ENCODE measurements at regions not wholly inside any gene's neighbourhood (a gene's known extent, or its start where the extent isn't known, plus 50 kb on each side); places are given as distances from the start of the nearest gene placed in this dataset.

GRCh38 chr15:36484038-36484778 is 95.2 kb upstream of the CDIN1 start:
- Histone ChIP-seq H3K9me3 (no peaks in the 10 kb centered on the region), H3K36me3 (no peaks in the 10 kb centered on the region), H3K4me3 (ENCODE audit: low read depth, low read length) (no peak overlapping the region), H3K27me3 (no peaks in the 10 kb centered on the region), H3K4me1 (no peaks in the 10 kb centered on the region)
- DNase-seq: no peak
- TF ChIP-seq CTCF (IDR thresholded peaks at IDR 0.05; ENCODE audit: low read depth, low read length): no peak

- DNase-seq: no peak
- no peaks in the 10 kb centered on the region for H3K27me3 ChIP-seq
- H3K4me1 ChIP-seq: no peaks in the 10 kb centered on the region
- TF ChIP-seq CTCF (IDR thresholded peaks at IDR 0.05; ENCODE audit: low read depth, low read length): no peak
- no peaks in the 10 kb centered on the region for H3K36me3 ChIP-seq
- no peaks in the 10 kb centered on the region for H3K9me3 ChIP-seq
- no peak overlapping the region for H3K4me3 ChIP-seq (ENCODE audit: low read depth, low read length)
Measured at GRCh38 chr15:36491912-36492311, 87.5 kb upstream of the CDIN1 start.

GRCh38 chr15:36495456-36495991 is 83.9 kb upstream of the CDIN1 start:
- Histone ChIP-seq H3K9me3 (no peaks in the 10 kb centered on the region), H3K4me3 (ENCODE audit: low read depth, low read length) (no peak overlapping the region), H3K36me3 (no peaks in the 10 kb centered on the region), H3K4me1 (no peaks in the 10 kb centered on the region), H3K27me3 (no peaks in the 10 kb centered on the region)
- no peak for DNase-seq
- no peak for TF ChIP-seq CTCF (IDR thresholded peaks at IDR 0.05; ENCODE audit: low read depth, low read length)

- TF ChIP-seq CTCF (IDR thresholded peaks at IDR 0.05; ENCODE audit: low read depth, low read length): no peak
- 0 out of 2 replicates have a peak, but pooled peaks cover 4% of the 10 kb centered on the region for H3K4me1 ChIP-seq
- no peak for DNase-seq
- no peaks in the 10 kb centered on the region for H3K9me3 ChIP-seq
- H3K36me3 ChIP-seq: no peaks in the 10 kb centered on the region
- no peaks in the 10 kb centered on the region for H3K27me3 ChIP-seq
- H3K4me3 ChIP-seq (ENCODE audit: low read depth, low read length): no peak overlapping the region
Measured at GRCh38 chr15:36497901-36498300, 81.5 kb upstream of the CDIN1 start.

- H3K27me3 ChIP-seq: no peaks in the 10 kb centered on the region
- TF ChIP-seq CTCF (IDR thresholded peaks at IDR 0.05; ENCODE audit: low read depth, low read length): no peak
- no peak overlapping the region for H3K4me3 ChIP-seq (ENCODE audit: low read depth, low read length)
- 0 out of 2 replicates have a peak, but pooled peaks cover 4% of the 10 kb centered on the region for H3K4me1 ChIP-seq
- no peaks in the 10 kb centered on the region for H3K9me3 ChIP-seq
- no peak for DNase-seq
- no peaks in the 10 kb centered on the region for H3K36me3 ChIP-seq
Measured at GRCh38 chr15:36498401-36498800, 81.0 kb upstream of the CDIN1 start.

- Histone ChIP-seq H3K27me3 (no peaks in the 10 kb centered on the region), H3K4me3 (ENCODE audit: low read depth, low read length) (no peak overlapping the region), H3K4me1 (0 out of 2 replicates have a peak, but pooled peaks cover 4% of the 10 kb centered on the region), H3K36me3 (no peaks in the 10 kb centered on the region), H3K9me3 (no peaks in the 10 kb centered on the region)
- no peak for DNase-seq
- TF ChIP-seq CTCF (IDR thresholded peaks at IDR 0.05; ENCODE audit: low read depth, low read length): no peak
Measured at GRCh38 chr15:36498916-36499315, 80.5 kb upstream of the CDIN1 start.

Measured in BE2C (cell line).